ENCODE measurements at regions not wholly inside any gene's neighbourhood (a gene's known extent, or its start where the extent isn't known, plus 50 kb on each side); places are given as distances from the start of the nearest gene placed in this dataset.

- TF ChIP-seq CTCF (IDR thresholded peaks at IDR 0.05) = no peak
Observed at GRCh38 chr5:74032617-74033016, 406.6 kb downstream of the ARHGEF28 start.

GRCh38 chr5:74031536-74031935 is 405.5 kb downstream of the ARHGEF28 start:
- no peak for TF ChIP-seq CTCF (IDR thresholded peaks at IDR 0.05)

GRCh38 chr5:74030821-74031220 is 404.8 kb downstream of the ARHGEF28 start:
- TF ChIP-seq CTCF (IDR thresholded peaks at IDR 0.05) = no peak

- TF ChIP-seq CTCF (IDR thresholded peaks at IDR 0.05) = no peak
Observed at GRCh38 chr5:74030371-74030770, 404.4 kb downstream of the ARHGEF28 start.

GRCh38 chr5:74028976-74029375 is 403.0 kb downstream of the ARHGEF28 start:
- no peak for TF ChIP-seq CTCF (IDR thresholded peaks at IDR 0.05)

- no peak for TF ChIP-seq CTCF (IDR thresholded peaks at IDR 0.05)
Observed at GRCh38 chr5:74028406-74028805, 402.4 kb downstream of the ARHGEF28 start.

GRCh38 chr5:74027732-74028338 is 401.8 kb downstream of the ARHGEF28 start:
- TF ChIP-seq CTCF (IDR thresholded peaks at IDR 0.05) = no peak

- no peak for TF ChIP-seq CTCF (IDR thresholded peaks at IDR 0.05)
Observed at GRCh38 chr5:74026310-74026709, 400.3 kb downstream of the ARHGEF28 start.

Data from LNCAP (cell line).